GM23248 (cell line): ENCODE measurements at regions not wholly inside any gene's neighbourhood (a gene's known extent, or its start where the extent isn't known, plus 50 kb on each side); places are given as distances from the start of the nearest gene placed in this dataset.
A peak's percentile ranks its signal among the peaks of the same experiment; 100 is the strongest.

Source experiments
- EZH2 ChIP-seq: fragments of 200-600 bp; sonication (generic); IDR thresholded peaks from 2 replicates; pipeline ENCODE4 v1.6.1; 2018; ENCODE audit warnings: antibody characterized with exemption, mild to moderate bottlenecking; ENCODE audit not compliant: insufficient read depth, poor library complexity, severe bottlenecking
- EZH2phosphoT487 ChIP-seq: fragments of 200-600 bp; sonication (generic); IDR thresholded peaks from 2 replicates; pipeline ENCODE4 v1.6.1; 2018; ENCODE audit warnings: antibody characterized with exemption, moderate library complexity, mild to moderate bottlenecking, low read depth; ENCODE audit not compliant: insufficient read depth

- TF ChIP-seq EZH2phosphoT487 (0 out of 2 replicates have a peak, but pooled peaks have one; percentile 69), EZH2 (no peak)
These were observed 379.9 kb downstream of the LIG4 start for GRCh38 chr13:107835339-107836018.
